D721Med (cell line): ENCODE measurements at regions not wholly inside any gene's neighbourhood (a gene's known extent, or its start where the extent isn't known, plus 50 kb on each side); places are given as distances from the start of the nearest gene placed in this dataset.

ENCODE experiments used
- DNase-seq: peaks from one replicate; pipeline ENCODE4 v3.0.0; 2011; ENCODE audit warnings: low spot score; ENCODE audit not compliant: insufficient read length
- FAIRE-seq: peaks from 2 replicates; lab custom pipeline; 2011; peaks lifted over from hg19 to GRCh38; lab: Jason Lieb, UNC
- TF ChIP-seq, protein P1 (sequence below): IDR thresholded peaks from 2 replicates; pipeline ENCODE4 v1.5.1; 2012; ENCODE audit warnings: mild to moderate bottlenecking, control low read depth; ENCODE audit not compliant: insufficient read depth; ENCODE audit errors: missing control alignments

DNA sequence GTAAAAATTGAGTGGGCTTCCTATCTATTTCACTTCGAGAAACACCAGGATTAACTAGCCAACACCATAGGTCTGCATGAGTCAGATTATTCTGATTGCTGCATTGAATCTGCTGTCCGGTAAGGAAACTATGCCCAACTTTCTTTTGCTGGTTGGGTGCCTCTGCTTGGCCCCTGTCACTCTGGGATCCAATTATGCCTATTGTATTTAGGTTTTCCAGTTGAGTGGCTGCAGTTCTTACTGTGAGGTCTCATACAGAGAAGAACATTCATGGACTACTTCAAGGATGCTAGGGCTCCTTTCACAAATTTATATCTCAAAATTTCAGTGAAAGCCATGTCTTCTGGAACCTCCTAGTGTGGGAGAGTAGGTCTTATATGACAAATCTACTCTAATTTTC lies 215.1 kb upstream of the SORCS1 start:
- TF ChIP-seq, protein P1, sequence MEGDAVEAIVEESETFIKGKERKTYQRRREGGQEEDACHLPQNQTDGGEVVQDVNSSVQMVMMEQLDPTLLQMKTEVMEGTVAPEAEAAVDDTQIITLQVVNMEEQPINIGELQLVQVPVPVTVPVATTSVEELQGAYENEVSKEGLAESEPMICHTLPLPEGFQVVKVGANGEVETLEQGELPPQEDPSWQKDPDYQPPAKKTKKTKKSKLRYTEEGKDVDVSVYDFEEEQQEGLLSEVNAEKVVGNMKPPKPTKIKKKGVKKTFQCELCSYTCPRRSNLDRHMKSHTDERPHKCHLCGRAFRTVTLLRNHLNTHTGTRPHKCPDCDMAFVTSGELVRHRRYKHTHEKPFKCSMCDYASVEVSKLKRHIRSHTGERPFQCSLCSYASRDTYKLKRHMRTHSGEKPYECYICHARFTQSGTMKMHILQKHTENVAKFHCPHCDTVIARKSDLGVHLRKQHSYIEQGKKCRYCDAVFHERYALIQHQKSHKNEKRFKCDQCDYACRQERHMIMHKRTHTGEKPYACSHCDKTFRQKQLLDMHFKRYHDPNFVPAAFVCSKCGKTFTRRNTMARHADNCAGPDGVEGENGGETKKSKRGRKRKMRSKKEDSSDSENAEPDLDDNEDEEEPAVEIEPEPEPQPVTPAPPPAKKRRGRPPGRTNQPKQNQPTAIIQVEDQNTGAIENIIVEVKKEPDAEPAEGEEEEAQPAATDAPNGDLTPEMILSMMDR = no peak
- FAIRE-seq = no peak

DNA sequence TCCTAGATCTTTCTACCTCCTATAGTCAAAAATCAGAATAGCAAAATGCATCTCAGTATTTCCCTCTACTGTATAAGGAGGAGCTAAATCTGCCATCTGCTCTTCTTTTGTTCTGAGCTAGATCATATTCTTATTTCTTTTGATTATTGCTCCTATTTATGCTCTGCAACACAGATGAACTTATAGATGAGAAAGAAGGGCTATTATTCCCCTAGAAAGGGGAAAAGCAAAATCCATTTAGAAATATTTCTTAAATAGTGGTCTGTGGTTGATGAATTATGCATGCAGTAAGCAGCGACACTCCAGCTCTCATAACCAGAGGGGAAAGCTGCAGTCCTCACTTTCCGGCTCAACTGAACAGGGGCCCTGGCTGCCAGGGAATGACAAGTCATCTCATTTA lies 207.3 kb upstream of the SORCS1 start:
- no peak for DNase-seq
- TF ChIP-seq, protein P1 = no peak
- no peak for FAIRE-seq

More for the DNA sequence above, 215.1 kb upstream of the SORCS1 start:
- DNase-seq = no peak

DNA sequence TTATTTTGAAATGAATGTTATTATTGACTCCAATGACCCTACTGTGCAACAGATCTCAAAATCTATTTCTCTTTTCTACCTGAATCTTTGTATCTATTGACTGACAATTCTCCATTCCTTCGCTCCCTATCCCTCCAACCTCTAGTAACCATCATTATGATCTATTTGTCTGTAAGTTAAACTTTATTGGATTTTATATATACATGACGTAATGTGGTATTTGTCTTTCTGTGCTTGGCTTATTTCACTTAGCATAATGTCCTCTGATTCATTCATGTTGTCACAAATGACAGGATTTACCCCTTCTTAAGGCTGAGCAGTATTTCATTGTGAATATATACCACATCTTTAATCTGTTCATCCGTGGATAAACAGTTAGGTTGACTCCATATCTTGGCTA lies 200.4 kb upstream of the SORCS1 start:
- FAIRE-seq = no peak
- no peak for DNase-seq
- TF ChIP-seq, protein P1 = no peak

DNA sequence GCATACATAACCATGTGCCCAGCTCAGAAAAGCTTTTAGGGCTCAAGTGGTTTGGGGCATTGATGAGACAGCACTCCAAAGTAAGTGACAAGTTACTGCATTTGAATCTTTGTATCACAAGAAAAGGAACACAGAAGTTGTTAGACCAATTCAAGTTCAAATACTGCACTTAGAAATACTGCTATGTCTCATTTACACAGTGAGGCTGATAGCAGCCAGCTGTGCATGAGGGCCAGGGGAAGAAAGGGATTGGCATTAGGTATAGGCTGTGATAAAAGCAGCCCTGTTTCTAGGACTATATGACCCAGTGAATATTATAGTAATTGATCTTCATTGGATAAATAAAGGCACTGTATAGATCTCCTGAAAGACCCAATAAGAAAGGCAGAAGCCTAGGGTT lies 197.8 kb upstream of the SORCS1 start:
- DNase-seq = no peak
- TF ChIP-seq, protein P1 = no peak
- no peak for FAIRE-seq

DNA sequence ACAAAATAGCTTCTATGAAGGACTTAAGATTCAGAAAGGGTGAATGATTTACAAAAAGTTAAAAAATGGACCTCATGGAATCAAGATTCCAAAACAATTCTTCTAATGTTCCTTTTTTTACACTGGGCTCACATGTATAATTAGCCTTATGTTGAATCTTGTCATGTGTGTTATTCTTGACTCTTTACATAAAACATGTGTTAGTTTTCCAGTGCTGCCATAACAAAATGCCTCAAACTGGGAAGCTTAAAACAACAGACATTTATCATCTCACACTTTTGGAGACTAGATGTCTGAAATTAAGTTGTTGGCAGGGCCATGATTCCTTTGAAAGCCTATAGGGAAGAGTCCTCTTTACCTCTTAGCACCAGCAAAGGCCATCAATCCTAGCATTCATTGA lies 192.5 kb upstream of the SORCS1 start:
- DNase-seq = no peak
- TF ChIP-seq, protein P1 = no peak
- no peak for FAIRE-seq

DNA sequence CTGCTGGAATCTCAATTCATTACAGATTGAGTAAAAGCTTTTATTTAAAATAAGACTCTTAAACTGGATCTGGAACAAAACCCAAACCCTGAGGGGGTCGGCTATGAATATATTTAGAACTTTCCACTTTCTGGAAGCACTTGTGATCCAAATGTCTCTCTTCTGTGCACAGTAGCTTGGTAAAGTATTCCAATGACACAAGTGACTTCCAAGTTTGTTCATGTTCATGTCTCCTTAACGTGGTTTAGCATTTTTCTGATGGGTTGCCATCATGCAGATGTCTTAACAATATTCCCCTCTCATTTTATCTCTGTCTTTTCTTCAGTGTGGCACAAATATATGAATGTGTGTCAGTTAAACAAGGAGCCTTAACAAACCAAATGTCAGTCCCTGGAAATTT lies 191.9 kb upstream of the SORCS1 start:
- no peak for FAIRE-seq
- TF ChIP-seq, protein P1 = no peak
- no peak for DNase-seq

DNA sequence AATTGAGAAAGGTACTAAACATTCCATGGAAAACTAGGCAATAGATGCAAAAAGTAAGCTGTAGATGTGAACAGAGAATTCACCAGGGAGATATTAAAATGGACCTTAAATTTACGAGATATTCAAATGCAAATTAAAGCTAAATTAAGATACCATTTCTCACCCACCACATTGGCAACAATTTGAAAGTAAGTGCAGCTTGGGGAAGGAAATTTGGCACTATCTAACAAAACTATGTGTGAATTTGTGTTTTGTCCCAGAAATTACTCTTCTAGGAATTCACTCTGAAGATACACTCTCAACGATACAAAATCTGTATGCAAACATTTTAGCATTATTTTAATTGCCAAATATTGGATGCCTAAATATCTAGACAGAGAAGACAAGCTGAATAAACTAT lies 178.2 kb upstream of the SORCS1 start:
- TF ChIP-seq, protein P1 = no peak

More for the DNA sequence above, 178.2 kb upstream of the SORCS1 start:
- FAIRE-seq (no peak), DNase-seq (no peak)
